PC-3 (cell line): ENCODE measurements at regions not wholly inside any gene's neighbourhood (a gene's known extent, or its start where the extent isn't known, plus 50 kb on each side); places are given as distances from the start of the nearest gene placed in this dataset.

Experiments used
- CTCF ChIP-seq: fragments of 300-600 bp; sonication (generic); conservative IDR thresholded peaks from 2 replicates; pipeline ENCODE4 v1.5.1; 2017; ENCODE audit warnings: antibody characterized with exemption, low read depth, mild to moderate bottlenecking, low read length
- EZH2 ChIP-seq: fragments of 300-600 bp; sonication (generic); IDR thresholded peaks from one replicate; pipeline ENCODE4 v1.6.1; 2017; ENCODE audit warnings: antibody characterized with exemption, mild to moderate bottlenecking, low read length; ENCODE audit not compliant: unreplicated experiment
- EZH2phosphoT487 ChIP-seq: fragments of 300-600 bp; sonication (generic); IDR thresholded peaks from 2 replicates; pipeline ENCODE4 v1.6.1; 2018; ENCODE audit warnings: mild to moderate bottlenecking, antibody characterized with exemption, low read length, borderline replicate concordance

GRCh38 chr14:101000711-101001250 lies 97.3 kb upstream of the RTL1 start:
- TF ChIP-seq CTCF (no peak), EZH2 (no peak), EZH2phosphoT487 (no peak)
